ENCODE measurements at regions not wholly inside any gene's neighbourhood (a gene's known extent, or its start where the extent isn't known, plus 50 kb on each side); places are given as distances from the start of the nearest gene placed in this dataset.

GRCh38 chr18:45322343-45322742 is 292.9 kb upstream of the SLC14A2 start:
- H3K27me3 ChIP-seq: no peaks in the 10 kb centered on the region
- H3K4me3 ChIP-seq: no peak overlapping the region
- no peak for TF ChIP-seq POLR2A (IDR thresholded peaks at IDR 0.05)
- H3K9me3 ChIP-seq: no peaks in the 10 kb centered on the region
- no peaks in the 10 kb centered on the region for H3K36me3 ChIP-seq
- peaks cover 33% of the 10 kb centered on the region for H3K4me1 ChIP-seq
- 93% methylated on average over 4 of the region's 4 CpGs for WGBS
- no peak overlapping the region for H3K27ac ChIP-seq
- DNase-seq (ENCODE audit: low spot score in 2 of 2): no peak

DNA sequence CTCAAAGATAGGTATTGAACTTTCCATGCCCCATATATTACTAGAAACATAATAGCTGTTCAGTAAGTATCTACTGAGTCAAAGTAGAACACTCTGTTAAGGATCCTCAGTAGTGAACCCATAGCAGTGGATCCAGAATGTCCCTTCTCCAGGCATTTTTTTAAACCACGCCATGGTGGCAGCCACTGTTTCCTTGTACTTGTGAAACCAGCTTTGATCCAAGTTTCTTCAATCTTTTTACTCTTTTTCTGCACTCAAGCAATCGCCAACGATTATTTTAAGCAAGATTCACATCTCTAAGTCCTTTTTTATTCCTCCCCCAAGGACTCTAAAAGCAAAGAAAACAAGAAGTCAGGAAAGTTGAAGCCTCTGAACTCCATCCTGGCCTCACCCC is 291.2 kb upstream of the SLC14A2 start:
- H3K27ac ChIP-seq: peak overlapping the region; percentile 1
- WGBS: 45% methylated on average over 3 of the region's 3 CpGs
- peaks cover 34% of the 10 kb centered on the region for H3K4me1 ChIP-seq
- TF ChIP-seq, protein P1, sequence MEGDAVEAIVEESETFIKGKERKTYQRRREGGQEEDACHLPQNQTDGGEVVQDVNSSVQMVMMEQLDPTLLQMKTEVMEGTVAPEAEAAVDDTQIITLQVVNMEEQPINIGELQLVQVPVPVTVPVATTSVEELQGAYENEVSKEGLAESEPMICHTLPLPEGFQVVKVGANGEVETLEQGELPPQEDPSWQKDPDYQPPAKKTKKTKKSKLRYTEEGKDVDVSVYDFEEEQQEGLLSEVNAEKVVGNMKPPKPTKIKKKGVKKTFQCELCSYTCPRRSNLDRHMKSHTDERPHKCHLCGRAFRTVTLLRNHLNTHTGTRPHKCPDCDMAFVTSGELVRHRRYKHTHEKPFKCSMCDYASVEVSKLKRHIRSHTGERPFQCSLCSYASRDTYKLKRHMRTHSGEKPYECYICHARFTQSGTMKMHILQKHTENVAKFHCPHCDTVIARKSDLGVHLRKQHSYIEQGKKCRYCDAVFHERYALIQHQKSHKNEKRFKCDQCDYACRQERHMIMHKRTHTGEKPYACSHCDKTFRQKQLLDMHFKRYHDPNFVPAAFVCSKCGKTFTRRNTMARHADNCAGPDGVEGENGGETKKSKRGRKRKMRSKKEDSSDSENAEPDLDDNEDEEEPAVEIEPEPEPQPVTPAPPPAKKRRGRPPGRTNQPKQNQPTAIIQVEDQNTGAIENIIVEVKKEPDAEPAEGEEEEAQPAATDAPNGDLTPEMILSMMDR (IDR thresholded peaks at IDR 0.05): no peak
- TF ChIP-seq POLR2AphosphoS5 (IDR thresholded peaks at IDR 0.05): no peak
- no peak for TF ChIP-seq POLR2A (IDR thresholded peaks at IDR 0.05)
- TF ChIP-seq EP300 (IDR thresholded peaks at IDR 0.05): no peak
- no peak for DNase-seq (ENCODE audit: low spot score in 2 of 2)
- H3K9me3 ChIP-seq: no peaks in the 10 kb centered on the region
- no peaks in the 10 kb centered on the region for H3K36me3 ChIP-seq
- H3K27me3 ChIP-seq: no peaks in the 10 kb centered on the region
- no peak overlapping the region for H3K4me3 ChIP-seq

DNA sequence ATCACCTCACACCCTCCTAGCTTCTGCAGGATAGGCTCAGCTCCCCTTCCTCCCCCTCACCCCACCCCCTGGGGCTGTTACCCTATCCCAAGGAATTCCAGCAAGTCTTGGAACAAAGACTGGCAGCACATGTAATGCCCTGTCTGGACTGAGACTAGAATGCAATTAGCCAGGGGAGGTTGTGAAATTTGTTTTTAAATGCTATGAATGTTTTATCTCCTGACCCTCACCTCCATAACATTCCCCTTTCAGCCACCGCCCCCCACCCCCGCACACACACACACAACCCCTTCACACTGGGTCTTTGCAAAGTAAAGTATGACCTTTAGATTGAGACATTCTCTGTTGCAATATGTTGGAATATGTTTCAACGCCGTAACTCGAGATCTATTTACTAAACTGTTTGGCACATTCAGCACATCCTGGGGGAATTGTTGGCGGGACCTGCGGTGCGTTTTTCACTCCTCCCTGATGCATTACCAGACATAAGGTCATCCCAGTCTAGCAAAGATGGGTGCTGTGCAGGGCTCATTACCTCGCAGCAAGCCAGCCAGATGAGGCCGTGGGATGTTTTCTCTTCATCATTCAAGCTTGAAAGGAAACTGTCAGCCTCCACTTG is 290.7 kb upstream of the SLC14A2 start:
- no peaks in the 10 kb centered on the region for H3K36me3 ChIP-seq
- 22% methylated on average over 10 of the region's 10 CpGs for WGBS
- no peak overlapping the region for H3K4me3 ChIP-seq
- peak overlapping the region; percentile 21 for H3K27ac ChIP-seq
- peak in 2 of 3 donors; percentile 51 to 85 for TF ChIP-seq POLR2AphosphoS5 (IDR thresholded peaks at IDR 0.05)
- TF ChIP-seq, protein P1 (IDR thresholded peaks at IDR 0.05): no peak
- H3K4me1 ChIP-seq: peaks cover 39% of the 10 kb centered on the region
- H3K27me3 ChIP-seq: no peaks in the 10 kb centered on the region
- peak; percentile 79 to 82 for DNase-seq (ENCODE audit: low spot score in 2 of 2)
- H3K9me3 ChIP-seq: no peaks in the 10 kb centered on the region

- H3K27ac ChIP-seq: no peak overlapping the region
- no peak for DNase-seq (ENCODE audit: low spot score in 2 of 2)
- no peaks in the 10 kb centered on the region for H3K27me3 ChIP-seq
- H3K9me3 ChIP-seq: no peaks in the 10 kb centered on the region
- H3K4me3 ChIP-seq: no peak overlapping the region
- peaks cover 32% of the 10 kb centered on the region for H3K4me1 ChIP-seq
- 100% methylated on average over 1 of the region's 1 CpG for WGBS
- TF ChIP-seq POLR2AphosphoS5 (IDR thresholded peaks at IDR 0.05) (no peak), EP300 (IDR thresholded peaks at IDR 0.05) (no peak), POLR2A (IDR thresholded peaks at IDR 0.05) (no peak)
- TF ChIP-seq, protein P1 (IDR thresholded peaks at IDR 0.05): no peak
- no peaks in the 10 kb centered on the region for H3K36me3 ChIP-seq
These were observed 289.5 kb upstream of the SLC14A2 start for GRCh38 chr18:45325778-45326177.

DNA sequence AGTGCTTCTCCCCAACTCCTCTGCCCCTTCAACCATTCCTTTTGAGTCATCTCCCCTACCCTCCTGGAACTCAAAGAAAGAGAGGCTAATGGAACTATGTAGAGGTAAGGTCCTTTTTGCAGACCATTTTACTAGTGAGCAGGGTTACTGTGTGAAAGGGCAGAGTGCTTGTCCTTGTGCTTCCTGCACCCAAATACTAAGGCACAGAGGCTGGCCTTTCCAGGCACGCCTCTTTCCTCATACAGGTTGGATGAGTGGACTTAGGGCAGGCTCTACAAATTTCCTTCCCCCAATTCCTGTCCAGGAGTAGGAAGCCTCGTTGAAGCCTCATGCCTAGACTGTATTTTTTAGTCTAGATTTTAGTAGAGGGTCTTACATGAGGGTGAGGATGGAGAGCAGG is 288.8 kb upstream of the SLC14A2 start:
- H3K27ac ChIP-seq: no peak overlapping the region

More for the DNA sequence above, 288.8 kb upstream of the SLC14A2 start:
- Histone ChIP-seq H3K27me3 (no peaks in the 10 kb centered on the region), H3K4me1 (peaks cover 25% of the 10 kb centered on the region), H3K36me3 (no peaks in the 10 kb centered on the region), H3K4me3 (no peak overlapping the region), H3K9me3 (no peaks in the 10 kb centered on the region)
- DNase-seq (ENCODE audit: low spot score in 2 of 2): no peak
- 86% methylated on average over 2 of the region's 2 CpGs for WGBS
- TF ChIP-seq, protein P1 (IDR thresholded peaks at IDR 0.05): no peak
- TF ChIP-seq EP300 (IDR thresholded peaks at IDR 0.05): no peak
- TF ChIP-seq POLR2AphosphoS5 (IDR thresholded peaks at IDR 0.05): no peak
- TF ChIP-seq POLR2A (IDR thresholded peaks at IDR 0.05): no peak
